ENCODE measurements at regions not wholly inside any gene's neighbourhood (a gene's known extent, or its start where the extent isn't known, plus 50 kb on each side); places are given as distances from the start of the nearest gene placed in this dataset.

- no peak for TF ChIP-seq CTCF (conservative IDR thresholded peaks at IDR 0.05 in 1 of 2, IDR thresholded peaks at IDR 0.05 in 1 of 2; ENCODE audit: extremely low read depth in 1 of 2, insufficient read depth in 1 of 2, low read depth in 1 of 2, low read length in 2 of 2)
- TF ChIP-seq EZH2 (IDR thresholded peaks at IDR 0.05; ENCODE audit: borderline replicate concordance, low read length): no peak
Measured at GRCh38 chr13:22288496-22288895, 617.6 kb downstream of the FGF9 start.

All from mammary epithelial cell (primary cell).